ENCODE measurements at regions not wholly inside any gene's neighbourhood (a gene's known extent, or its start where the extent isn't known, plus 50 kb on each side); places are given as distances from the start of the nearest gene placed in this dataset.
"Not testable (repeated sequence)": the region's sequence is repeated elsewhere in the genome, so short reads cannot be mapped to it uniquely, and the experiment has no call there.

GRCh38 chr20:23143986-23144690, 58.0 kb upstream of the CD93 start:
- no peak overlapping the region for H3K4me3 ChIP-seq (ENCODE audit: low read depth, low read length)
- TF ChIP-seq CTCF (IDR thresholded peaks at IDR 0.05; ENCODE audit: insufficient read depth, low read length) = no peak
- DNase-seq (ENCODE audit: low read depth) = no peak

- no peak overlapping the region for H3K4me3 ChIP-seq (ENCODE audit: low read depth, low read length)
- no peak for TF ChIP-seq CTCF (IDR thresholded peaks at IDR 0.05; ENCODE audit: insufficient read depth, low read length)
- peak; percentile 75 for DNase-seq (ENCODE audit: low read depth)
Measured at GRCh38 chr20:23143098-23143497, 57.0 kb upstream of the CD93 start.

GRCh38 chr20:23142162-23143050, 56.3 kb upstream of the CD93 start:
- no peak overlapping the region for H3K4me3 ChIP-seq (ENCODE audit: low read depth, low read length)
- DNase-seq (ENCODE audit: low read depth) = no peak
- no peak for TF ChIP-seq CTCF (IDR thresholded peaks at IDR 0.05; ENCODE audit: insufficient read depth, low read length)

GRCh38 chr20:23141450-23142161, 55.5 kb upstream of the CD93 start:
- no peak for TF ChIP-seq CTCF (IDR thresholded peaks at IDR 0.05; ENCODE audit: insufficient read depth, low read length)
- H3K4me3 ChIP-seq (ENCODE audit: low read depth, low read length) = no peak overlapping the region
- DNase-seq (ENCODE audit: low read depth) = no peak

GRCh38 chr20:23140991-23141390, 54.9 kb upstream of the CD93 start:
- DNase-seq (ENCODE audit: low read depth) = no peak
- no peak for TF ChIP-seq CTCF (IDR thresholded peaks at IDR 0.05; ENCODE audit: insufficient read depth, low read length)
- H3K4me3 ChIP-seq (ENCODE audit: low read depth, low read length) = no peak overlapping the region

- DNase-seq (ENCODE audit: low read depth); H3K4me3 ChIP-seq (ENCODE audit: low read depth, low read length): not testable (repeated sequence)
Measured at GRCh38 chr20:23139984-23140383, 53.9 kb upstream of the CD93 start.

GRCh38 chr20:23139524-23139923, 53.4 kb upstream of the CD93 start:
- DNase-seq (ENCODE audit: low read depth) = no peak
- no peak for TF ChIP-seq CTCF (IDR thresholded peaks at IDR 0.05; ENCODE audit: insufficient read depth, low read length)
- no peak overlapping the region for H3K4me3 ChIP-seq (ENCODE audit: low read depth, low read length)
